HFF-Myc (cell line): ENCODE measurements at regions not wholly inside any gene's neighbourhood (a gene's known extent, or its start where the extent isn't known, plus 50 kb on each side); places are given as distances from the start of the nearest gene placed in this dataset.

Experiments used
- DNase-seq: peaks from one replicate; pipeline ENCODE4 v3.0.0-alpha.2; 2011; ENCODE audit warnings: low read depth; ENCODE audit errors: extremely low read depth
- H3K4me3 ChIP-seq: replicated peaks from 2 replicates; pipeline ENCODE4 v1.5.1; 2011; ENCODE audit warnings: low read depth, mild to moderate bottlenecking, control low read depth, low read length
- TF ChIP-seq, protein P1 (sequence below): IDR thresholded peaks from 2 replicates; pipeline ENCODE4 v1.5.1; 2012; ENCODE audit warnings: mild to moderate bottlenecking, low read depth, low read length, control low read depth; ENCODE audit errors: missing control alignments

DNA sequence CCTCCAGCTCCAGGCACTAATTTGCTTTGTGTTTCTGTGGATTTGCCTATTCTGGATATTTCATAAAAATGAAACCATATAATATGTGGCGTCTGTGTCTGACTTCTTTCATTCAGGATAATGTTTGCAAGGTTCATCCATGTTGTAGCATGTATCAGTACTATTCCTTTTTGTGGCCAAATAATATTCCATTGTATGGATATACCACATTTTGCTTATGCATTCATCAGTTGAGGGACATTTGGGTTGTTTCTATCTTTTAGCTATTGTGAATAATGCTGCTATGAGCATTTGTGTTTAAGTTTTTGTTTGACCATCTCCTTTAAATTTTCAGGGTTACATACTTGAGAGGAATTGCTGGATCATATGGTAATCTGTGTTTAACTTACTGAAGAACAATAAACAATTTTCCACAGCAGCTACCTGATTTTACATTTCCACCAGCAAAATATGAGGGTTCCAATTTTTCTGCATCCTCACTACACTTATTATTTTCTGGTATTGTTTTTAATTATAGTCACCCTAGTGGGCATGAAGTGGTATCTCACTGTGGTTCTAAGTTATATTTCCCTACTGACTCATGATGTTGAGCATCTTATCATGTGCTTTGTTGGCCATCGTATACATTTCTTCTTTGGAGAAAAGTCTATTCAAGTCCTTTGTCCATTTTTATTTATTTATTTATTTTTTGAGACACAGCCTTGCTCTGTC, 63.9 kb downstream of the GCNT4 start:
- DNase-seq = no peak
- H3K4me3 ChIP-seq = no peak overlapping the region
- TF ChIP-seq, protein P1, sequence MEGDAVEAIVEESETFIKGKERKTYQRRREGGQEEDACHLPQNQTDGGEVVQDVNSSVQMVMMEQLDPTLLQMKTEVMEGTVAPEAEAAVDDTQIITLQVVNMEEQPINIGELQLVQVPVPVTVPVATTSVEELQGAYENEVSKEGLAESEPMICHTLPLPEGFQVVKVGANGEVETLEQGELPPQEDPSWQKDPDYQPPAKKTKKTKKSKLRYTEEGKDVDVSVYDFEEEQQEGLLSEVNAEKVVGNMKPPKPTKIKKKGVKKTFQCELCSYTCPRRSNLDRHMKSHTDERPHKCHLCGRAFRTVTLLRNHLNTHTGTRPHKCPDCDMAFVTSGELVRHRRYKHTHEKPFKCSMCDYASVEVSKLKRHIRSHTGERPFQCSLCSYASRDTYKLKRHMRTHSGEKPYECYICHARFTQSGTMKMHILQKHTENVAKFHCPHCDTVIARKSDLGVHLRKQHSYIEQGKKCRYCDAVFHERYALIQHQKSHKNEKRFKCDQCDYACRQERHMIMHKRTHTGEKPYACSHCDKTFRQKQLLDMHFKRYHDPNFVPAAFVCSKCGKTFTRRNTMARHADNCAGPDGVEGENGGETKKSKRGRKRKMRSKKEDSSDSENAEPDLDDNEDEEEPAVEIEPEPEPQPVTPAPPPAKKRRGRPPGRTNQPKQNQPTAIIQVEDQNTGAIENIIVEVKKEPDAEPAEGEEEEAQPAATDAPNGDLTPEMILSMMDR = no peak

DNA sequence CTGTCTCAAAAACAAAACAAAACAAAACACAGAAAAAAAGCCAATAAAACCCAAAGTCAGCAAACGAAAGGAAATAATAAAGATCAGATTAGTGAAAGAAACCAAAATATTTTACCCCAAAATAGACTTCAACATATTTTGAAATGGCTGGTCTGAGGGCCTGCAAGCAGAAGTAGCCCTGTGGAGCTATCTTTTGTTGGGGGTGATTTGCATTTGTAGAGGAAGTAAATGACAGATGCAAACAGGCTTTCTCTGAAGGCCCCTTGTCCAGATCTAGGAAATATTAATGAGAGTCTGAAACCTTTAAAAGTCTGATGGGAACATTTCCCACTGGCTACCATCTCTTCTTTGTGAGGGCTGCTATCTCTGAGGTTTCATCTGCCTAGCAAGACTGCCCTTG, 74.0 kb downstream of the GCNT4 start:
- no peak overlapping the region for H3K4me3 ChIP-seq
- DNase-seq = no peak
- TF ChIP-seq, protein P1 = no peak

DNA sequence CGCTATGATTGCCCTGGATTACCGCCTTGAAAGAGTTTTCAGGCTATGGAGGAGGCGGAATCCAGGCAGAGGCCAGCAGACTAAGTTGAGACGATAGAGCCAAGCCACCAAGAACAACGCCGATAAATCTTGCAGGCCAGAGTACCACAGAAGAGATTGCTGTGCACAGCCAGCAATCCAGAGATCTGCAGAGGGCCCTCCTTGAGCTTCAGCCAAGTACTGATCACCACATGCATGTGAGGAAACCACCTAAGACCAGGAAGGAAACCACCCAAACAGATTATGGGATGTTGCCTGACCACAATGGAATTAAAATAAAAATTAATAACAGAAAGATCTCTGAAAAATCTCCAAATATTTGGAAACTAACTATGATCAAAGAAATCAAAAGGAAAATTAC, 74.9 kb downstream of the GCNT4 start:
- TF ChIP-seq, protein P1 = no peak
- DNase-seq = no peak
- no peak overlapping the region for H3K4me3 ChIP-seq

DNA sequence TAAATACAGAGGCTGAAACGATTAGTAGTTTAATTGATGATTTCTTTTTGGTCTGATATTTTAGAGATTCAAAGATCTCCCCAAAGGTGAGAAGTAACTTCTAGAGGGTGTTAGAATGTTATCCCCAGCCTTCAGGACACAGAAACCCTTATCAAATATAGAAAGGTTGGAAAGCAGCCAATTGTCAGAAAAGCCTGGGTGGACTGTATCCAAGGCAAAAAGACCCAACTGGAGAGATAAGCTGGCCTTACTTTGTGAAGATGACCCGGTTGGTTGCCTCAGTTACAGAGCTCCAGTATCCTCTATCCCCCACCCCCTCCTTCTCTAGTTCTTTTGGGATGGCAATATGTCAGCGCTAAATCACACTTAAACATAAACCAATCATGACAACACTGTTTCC, 75.7 kb downstream of the GCNT4 start:
- TF ChIP-seq, protein P1 = no peak
- H3K4me3 ChIP-seq = no peak overlapping the region
- no peak for DNase-seq

DNA sequence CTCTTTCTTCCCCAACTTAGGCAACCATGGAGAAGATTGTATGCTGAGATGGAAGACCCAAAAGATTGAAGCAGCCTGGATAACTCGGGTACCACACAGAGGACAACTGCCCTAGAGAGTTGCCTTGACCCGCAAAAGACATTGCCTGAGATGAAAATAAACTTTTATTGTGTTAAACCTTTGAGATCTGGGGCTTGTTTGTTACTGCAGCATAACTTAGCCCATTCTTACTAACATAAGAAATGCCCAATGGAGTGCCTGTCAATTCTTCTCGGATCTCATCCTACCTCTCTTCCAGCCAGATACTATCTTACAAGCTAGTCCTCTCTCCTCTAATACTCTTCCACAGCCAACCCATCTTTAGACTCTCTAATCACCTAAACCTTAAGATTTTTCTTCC, 76.8 kb downstream of the GCNT4 start:
- H3K4me3 ChIP-seq = no peak overlapping the region
- TF ChIP-seq, protein P1 = no peak
- DNase-seq = no peak

DNA sequence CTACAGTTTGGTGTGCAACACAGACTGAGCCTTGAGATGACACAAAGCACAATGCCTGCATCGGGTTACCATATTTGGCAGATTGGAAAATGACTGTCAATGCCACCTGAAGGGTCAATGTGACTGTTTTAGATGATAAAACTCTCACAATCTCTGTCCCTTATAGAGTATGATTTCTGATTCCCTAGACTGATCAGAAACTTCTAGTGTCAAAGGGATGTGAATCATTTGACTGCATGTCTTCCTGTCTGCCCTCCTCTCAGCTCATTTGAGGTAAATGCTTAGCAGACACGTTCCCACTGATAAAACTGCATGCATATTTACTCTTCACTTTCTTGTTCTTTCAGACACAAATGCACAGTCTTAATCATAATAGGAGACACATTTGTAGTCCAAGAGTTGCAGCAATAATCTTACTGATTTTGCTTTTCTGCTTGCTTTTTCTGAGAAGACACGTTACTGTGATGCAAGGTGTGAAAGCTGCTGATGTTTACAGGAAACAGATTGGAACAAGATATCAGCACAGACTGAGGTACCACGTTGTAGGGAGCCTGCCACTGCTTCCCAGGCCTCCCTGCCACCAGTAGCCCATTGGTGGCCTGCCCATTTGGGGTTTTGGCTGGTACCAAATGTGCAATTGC, 77.8 kb downstream of the GCNT4 start:
- no peak for DNase-seq
- TF ChIP-seq, protein P1 = no peak
- no peak overlapping the region for H3K4me3 ChIP-seq
